Neural cell (in vitro differentiated cells): ENCODE measurements at regions not wholly inside any gene's neighbourhood (a gene's known extent, or its start where the extent isn't known, plus 50 kb on each side); places are given as distances from the start of the nearest gene placed in this dataset.

Source experiments
- H2AFZ ChIP-seq: fragments of 200-600, 300-800 bp; sonication (generic), shearing (Covaris generic); 2 replicates; pipeline ENCODE4 v1.6.0; 2014; ENCODE audit warnings: low read depth, mild to moderate bottlenecking, antibody characterized with exemption, low read length, moderate library complexity
- H3F3A ChIP-seq: fragments of 200-600 bp; shearing (Covaris generic); 2 replicates; pipeline ENCODE4 v1.6.1; 2016; ENCODE audit warnings: mild to moderate bottlenecking, moderate library complexity, mixed read lengths, antibody characterized with exemption, low read length; ENCODE audit not compliant: insufficient read depth, poor library complexity, severe bottlenecking
- H3K27ac ChIP-seq: fragments of 200-600, 300-800 bp; sonication (generic), shearing (Covaris generic); 2 replicates; pipeline ENCODE4 v1.5.1; 2014; ENCODE audit warnings: mild to moderate bottlenecking, low read length, moderate library complexity
- H3K27me3 ChIP-seq: fragments of 300-800, 200-600 bp; sonication (generic), shearing (Covaris generic); 2 replicates; pipeline ENCODE4 v1.6.0; 2014; ENCODE audit warnings: mild to moderate bottlenecking, low read depth, low read length, moderate library complexity; ENCODE audit not compliant: insufficient read depth
- H3K36me3 ChIP-seq: fragments of 300-800, 200-600 bp; sonication (generic), shearing (Covaris generic); 2 replicates; pipeline ENCODE4 v1.5.1; 2014; ENCODE audit warnings: mild to moderate bottlenecking, antibody characterized with exemption, low read length, moderate library complexity; ENCODE audit not compliant: insufficient read depth
- H3K4me2 ChIP-seq: fragments of 300-800, 200-600 bp; sonication (generic), shearing (Covaris generic); 2 replicates; pipeline ENCODE4 v1.6.0; 2014; ENCODE audit warnings: mild to moderate bottlenecking, low read length
- H3K4me3 ChIP-seq: fragments of 300-800, 200-600 bp; sonication (generic), shearing (Covaris generic); 2 replicates; pipeline ENCODE4 v1.5.1; 2014; ENCODE audit warnings: mild to moderate bottlenecking, low read length, moderate library complexity
- H3K79me2 ChIP-seq: fragments of 200-600 bp; shearing (Covaris generic); replicated peaks from 2 replicates; pipeline ENCODE4 v1.6.0; 2014; ENCODE audit warnings: mild to moderate bottlenecking, low read length, moderate library complexity; ENCODE audit not compliant: insufficient read depth
- H3K9ac ChIP-seq: fragments of 300-800, 200-600 bp; sonication (generic), shearing (Covaris generic); 2 replicates; pipeline ENCODE4 v1.6.1; 2016; ENCODE audit warnings: mild to moderate bottlenecking, low read length, mixed read lengths
- H3K9me2 ChIP-seq: fragments of 200-600 bp; shearing (Covaris generic); 2 replicates; pipeline ENCODE4 v1.6.1; 2016; ENCODE audit warnings: mild to moderate bottlenecking, low read length, mixed read lengths; ENCODE audit not compliant: insufficient read depth
- H3K9me3 ChIP-seq: fragments of 200-600, 300-800 bp; sonication (generic), shearing (Covaris generic); 2 replicates; pipeline ENCODE4 v1.6.1; 2016; ENCODE audit warnings: mild to moderate bottlenecking, mixed run types, low read length, moderate library complexity, mixed read lengths
- H4K20me1 ChIP-seq: fragments of 200-600 bp; shearing (Covaris generic); 2 replicates; pipeline ENCODE4 v1.6.1; 2016; ENCODE audit warnings: mild to moderate bottlenecking, mixed run types; ENCODE audit not compliant: insufficient read depth
- CTCF ChIP-seq: fragments of 450-650 bp; IDR thresholded peaks from 2 replicates; pipeline ENCODE4 v1.5.1; 2014; ENCODE audit warnings: antibody characterized with exemption, mild to moderate bottlenecking, moderate library complexity; ENCODE audit not compliant: poor library complexity, severe bottlenecking
- EP300 ChIP-seq: fragments of 450-650 bp; conservative IDR thresholded peaks from 2 replicates; pipeline ENCODE4 v1.6.1; 2014; ENCODE audit warnings: antibody characterized with exemption, mild to moderate bottlenecking, moderate library complexity; ENCODE audit not compliant: poor library complexity, severe bottlenecking
- EZH2 ChIP-seq: fragments of 200-600, 300-800 bp; shearing (Covaris generic), sonication (generic); IDR thresholded peaks from 2 replicates; pipeline ENCODE4 v1.6.1; 2014; ENCODE audit warnings: antibody characterized with exemption, low read length, borderline replicate concordance, mild to moderate bottlenecking; ENCODE audit not compliant: insufficient read depth, poor library complexity, severe bottlenecking
- MXI1 ChIP-seq: fragments of 450-650 bp; conservative IDR thresholded peaks from 2 replicates; pipeline ENCODE4 v1.6.1; 2014; ENCODE audit warnings: antibody characterized with exemption, mild to moderate bottlenecking; ENCODE audit not compliant: poor library complexity, severe bottlenecking
- POLR2AphosphoS5 ChIP-seq: IDR thresholded peaks from 2 replicates; pipeline ENCODE4 v1.6.1; 2012
- RAD21 ChIP-seq: fragments of 450-650 bp; conservative IDR thresholded peaks from 2 replicates; pipeline ENCODE4 v1.6.1; 2014; ENCODE audit warnings: antibody characterized with exemption, mild to moderate bottlenecking, moderate library complexity
- REST ChIP-seq: IDR thresholded peaks from 2 replicates; pipeline ENCODE4 v1.6.1; 2012; ENCODE audit warnings: borderline replicate concordance
- SMC3 ChIP-seq: fragments of 450-650 bp; conservative IDR thresholded peaks from 2 replicates; pipeline ENCODE4 v1.6.1; 2014; ENCODE audit warnings: antibody characterized with exemption, mild to moderate bottlenecking, moderate library complexity; ENCODE audit not compliant: poor library complexity
- TAF1 ChIP-seq: IDR thresholded peaks from 2 replicates; pipeline ENCODE4 v1.6.1; 2012; ENCODE audit warnings: low read depth

GRCh38 chr20:54716174-54716747 lies 240.9 kb downstream of the DOK5 start:
- H3K36me3 ChIP-seq = no peaks in the 10 kb centered on the region
- H3K79me2 ChIP-seq = no peaks in the 10 kb centered on the region
- no peak overlapping the region for H2AFZ ChIP-seq
- no peaks in the 10 kb centered on the region for H3F3A ChIP-seq
- H3K9me2 ChIP-seq = no peaks in the 10 kb centered on the region
- H3K27ac ChIP-seq = no peak overlapping the region
- no peaks in the 10 kb centered on the region for H3K9me3 ChIP-seq
- no peak overlapping the region for H3K4me2 ChIP-seq
- H3K27me3 ChIP-seq = no peaks in the 10 kb centered on the region
- no peak overlapping the region for H3K9ac ChIP-seq
- no peaks in the 10 kb centered on the region for H4K20me1 ChIP-seq
- no peak overlapping the region for H3K4me3 ChIP-seq
- TF ChIP-seq EZH2 (no peak), MXI1 (no peak), EP300 (no peak), POLR2AphosphoS5 (no peak), TAF1 (no peak), SMC3 (no peak), RAD21 (no peak), CTCF (no peak), REST (no peak)

- no peak overlapping the region for H2AFZ ChIP-seq
- H3K4me3 ChIP-seq = no peak overlapping the region
- no peaks in the 10 kb centered on the region for H3K36me3 ChIP-seq
- H3K9me3 ChIP-seq = no peaks in the 10 kb centered on the region
- H3K9ac ChIP-seq = no peak overlapping the region
- no peaks in the 10 kb centered on the region for H3K9me2 ChIP-seq
- no peak for TF ChIP-seq EZH2
- H3K79me2 ChIP-seq = no peaks in the 10 kb centered on the region
- no peaks in the 10 kb centered on the region for H4K20me1 ChIP-seq
- no peaks in the 10 kb centered on the region for H3K27me3 ChIP-seq
- H3K4me2 ChIP-seq = no peak overlapping the region
- H3K27ac ChIP-seq = no peak overlapping the region
- no peaks in the 10 kb centered on the region for H3F3A ChIP-seq
These were observed 239.4 kb downstream of the DOK5 start for GRCh38 chr20:54714817-54715216.

- Histone ChIP-seq H3K9me3 (no peaks in the 10 kb centered on the region), H3K27ac (no peak overlapping the region), H3K9me2 (no peaks in the 10 kb centered on the region), H3K36me3 (no peaks in the 10 kb centered on the region), H2AFZ (no peak overlapping the region), H3K4me3 (no peak overlapping the region), H3F3A (no peaks in the 10 kb centered on the region), H4K20me1 (no peaks in the 10 kb centered on the region), H3K27me3 (no peaks in the 10 kb centered on the region), H3K9ac (no peak overlapping the region), H3K79me2 (no peaks in the 10 kb centered on the region), H3K4me2 (no peak overlapping the region)
- TF ChIP-seq REST (no peak), SMC3 (no peak), TAF1 (no peak), MXI1 (no peak), CTCF (no peak), EP300 (no peak), RAD21 (no peak), POLR2AphosphoS5 (no peak), EZH2 (no peak)
These were observed 238.3 kb downstream of the DOK5 start for GRCh38 chr20:54713727-54714126.
